Epithelial cell of prostate (primary cell): ENCODE measurements at regions not wholly inside any gene's neighbourhood (a gene's known extent, or its start where the extent isn't known, plus 50 kb on each side); places are given as distances from the start of the nearest gene placed in this dataset.

Experiments
- DNase-seq: peaks from one replicate; pipeline ENCODE4 v3.0.0-alpha.2; 2011; ENCODE audit warnings: low read depth, low spot score
- H3K27ac ChIP-seq: fragments of 450-650 bp; 2 replicates; pipeline ENCODE4 v1.5.1; 2017; ENCODE audit warnings: mild to moderate bottlenecking

GRCh38 chr7:21023841-21024484 is 237.3 kb upstream of the SP8 start:
- H3K27ac ChIP-seq, result no peak overlapping the region
- DNase-seq, result no peak

DNA sequence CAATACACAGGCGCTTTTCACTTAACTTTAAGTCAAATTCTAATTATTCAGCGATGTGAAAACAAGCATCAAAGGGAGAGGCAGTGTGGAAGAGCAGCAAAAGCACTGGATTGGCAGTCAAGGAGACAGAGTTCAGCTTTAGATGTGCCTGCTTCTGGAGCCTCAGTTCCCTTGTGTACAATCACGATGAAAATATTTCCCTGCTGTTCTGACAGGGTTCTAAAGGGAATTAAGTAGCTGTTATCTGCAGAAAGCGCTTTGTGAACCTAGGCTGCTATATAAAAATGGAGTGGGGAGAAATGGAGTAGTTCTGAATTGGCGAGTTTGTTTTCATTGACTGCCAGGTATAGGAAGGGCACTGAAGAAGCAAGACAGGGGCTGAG is 237.8 kb upstream of the SP8 start:
- no peak for DNase-seq
- no peak overlapping the region for H3K27ac ChIP-seq

GRCh38 chr7:21028186-21028585 is 241.5 kb upstream of the SP8 start:
- DNase-seq, result no peak

GRCh38 chr7:21028599-21028998 is 241.9 kb upstream of the SP8 start:
- H3K27ac ChIP-seq, result no peak overlapping the region
- no peak for DNase-seq

More at GRCh38 chr7:21028186-21028585, 241.5 kb upstream of the SP8 start:
- no peak overlapping the region for H3K27ac ChIP-seq

GRCh38 chr7:21029006-21029405 is 242.3 kb upstream of the SP8 start:
- no peak overlapping the region for H3K27ac ChIP-seq
- no peak for DNase-seq

DNA sequence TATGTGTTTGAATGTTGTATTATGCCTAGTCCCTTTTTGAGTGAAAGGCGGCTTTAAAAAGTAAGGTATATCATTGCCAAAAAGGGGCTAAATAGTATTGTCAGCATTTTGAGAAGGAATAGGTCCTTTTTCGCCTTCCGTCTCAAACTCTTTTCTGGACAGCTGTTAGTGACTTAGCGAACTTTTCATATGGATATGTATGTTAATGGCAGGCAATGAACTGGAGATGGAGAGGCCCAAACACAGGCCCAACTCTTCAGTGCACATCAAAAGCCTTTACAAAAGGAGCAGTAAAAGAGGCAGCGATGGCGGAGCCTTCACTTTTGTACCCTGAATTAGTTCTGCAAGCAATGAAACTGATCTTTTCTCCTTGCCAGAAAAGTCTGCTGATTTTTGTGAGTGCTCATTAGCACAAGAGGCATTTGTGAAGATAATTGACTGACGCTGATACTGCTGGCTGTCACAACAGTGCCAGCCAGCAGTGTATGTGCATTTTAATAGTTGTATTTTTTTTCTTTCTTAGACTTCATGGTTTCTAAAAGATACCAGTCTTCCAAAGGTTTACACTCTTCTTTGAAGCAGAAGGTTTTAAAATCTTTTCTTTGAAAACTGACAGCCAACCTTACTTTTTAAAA is 243.7 kb upstream of the SP8 start:
- no peak for DNase-seq
- no peak overlapping the region for H3K27ac ChIP-seq

GRCh38 chr7:21041252-21041651 is 254.6 kb upstream of the SP8 start:
- no peak overlapping the region for H3K27ac ChIP-seq
- DNase-seq, result no peak

GRCh38 chr7:21041666-21042065 is 255.0 kb upstream of the SP8 start:
- no peak for DNase-seq
- no peak overlapping the region for H3K27ac ChIP-seq

DNA sequence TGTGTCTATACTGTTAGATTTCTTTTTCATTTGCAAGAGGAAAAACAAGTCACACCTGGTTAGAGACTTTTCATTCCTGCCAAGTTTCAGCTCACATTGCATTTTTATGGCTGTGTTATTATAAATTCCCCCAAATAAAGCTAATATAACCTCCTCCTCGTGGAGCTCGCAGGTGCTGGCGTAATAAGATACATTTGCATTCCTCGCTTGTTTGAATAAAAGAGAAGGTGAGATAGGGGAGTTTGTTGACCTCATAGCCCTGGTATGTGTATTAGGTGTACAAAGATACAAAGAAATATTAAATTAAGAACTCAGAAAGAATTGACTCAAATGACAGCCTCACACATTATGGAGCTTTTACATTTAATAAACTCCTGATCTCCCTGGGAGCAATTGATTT is 257.7 kb upstream of the SP8 start:
- DNase-seq, result no peak
- no peak overlapping the region for H3K27ac ChIP-seq

GRCh38 chr7:21044913-21045568 is 258.4 kb upstream of the SP8 start:
- H3K27ac ChIP-seq, result no peak overlapping the region
- DNase-seq, result no peak

DNA sequence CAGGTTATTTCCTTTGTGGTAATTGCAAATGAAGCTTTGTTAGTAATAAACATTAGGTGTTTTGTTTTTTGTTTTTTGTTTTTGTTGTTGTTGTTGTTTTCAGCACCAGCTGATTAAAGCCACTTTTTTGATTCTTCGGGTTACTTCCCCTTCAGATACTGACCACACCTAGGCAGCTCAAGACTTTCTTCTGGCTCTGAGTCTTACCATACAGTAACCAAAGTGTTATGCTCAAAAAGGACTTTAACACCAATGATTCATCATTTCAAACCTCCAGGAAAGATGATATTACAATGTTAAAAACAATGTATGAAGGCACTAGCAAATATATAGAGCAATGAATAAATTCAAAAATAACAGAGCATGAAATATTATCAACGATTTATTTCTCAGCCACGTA is 265.2 kb upstream of the SP8 start:
- no peak for DNase-seq
- no peak overlapping the region for H3K27ac ChIP-seq

DNA sequence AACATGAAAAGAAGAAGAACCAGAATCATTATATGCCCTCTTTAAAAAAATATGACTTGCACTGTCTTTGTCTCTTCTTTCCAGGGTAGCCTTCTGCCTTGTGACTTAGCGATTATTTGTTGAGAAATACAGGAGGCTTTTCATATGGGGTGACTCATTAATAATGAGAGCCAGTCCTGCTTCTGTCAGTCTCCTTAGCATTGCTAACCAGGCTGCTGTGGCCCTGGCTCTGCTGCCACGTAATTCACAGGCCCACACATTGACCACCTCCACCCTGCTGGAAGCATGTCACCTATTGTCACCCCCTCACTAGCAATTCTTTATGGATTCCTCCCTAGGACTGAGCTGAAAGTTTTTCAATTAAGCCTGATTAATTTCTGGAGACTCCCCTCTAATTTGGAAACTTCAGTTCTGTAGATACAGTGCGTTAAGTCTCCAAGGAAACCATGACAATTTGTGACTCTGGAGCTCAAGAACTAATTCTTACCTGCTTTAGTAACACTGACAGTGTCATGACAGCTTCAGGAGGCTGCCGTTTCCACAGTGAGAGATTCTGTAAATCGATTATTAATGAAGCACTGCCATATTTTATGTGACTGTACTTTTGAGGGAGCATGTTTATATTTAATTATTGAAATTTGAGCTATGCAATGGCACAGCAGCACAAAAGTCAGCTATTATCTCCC is 267.9 kb upstream of the SP8 start:
- H3K27ac ChIP-seq, result no peak overlapping the region
- DNase-seq, result no peak

- peak; percentile 46 for DNase-seq
- H3K27ac ChIP-seq, result no peak overlapping the region
These were observed 272.4 kb upstream of the SP8 start for GRCh38 chr7:21059069-21059468.

DNA sequence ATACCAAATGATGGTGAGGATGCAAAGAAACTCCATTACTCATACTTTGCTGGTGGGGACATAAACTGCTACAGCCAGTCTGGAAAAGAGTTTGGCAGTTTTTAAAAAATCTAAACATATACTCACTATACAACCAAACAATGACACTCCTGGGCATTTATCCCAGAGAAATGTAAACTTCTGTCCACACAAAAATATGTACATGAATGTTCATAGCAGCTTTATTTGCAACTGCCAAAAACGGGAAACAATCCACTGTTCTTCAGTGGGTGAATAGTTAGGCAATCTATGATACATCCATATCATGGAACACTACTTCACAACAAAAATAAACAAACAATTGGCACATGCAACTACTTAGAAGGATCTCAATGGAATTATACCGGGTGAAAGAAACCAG is 276.4 kb upstream of the SP8 start:
- no peak for DNase-seq
- H3K27ac ChIP-seq, result no peak overlapping the region

DNA sequence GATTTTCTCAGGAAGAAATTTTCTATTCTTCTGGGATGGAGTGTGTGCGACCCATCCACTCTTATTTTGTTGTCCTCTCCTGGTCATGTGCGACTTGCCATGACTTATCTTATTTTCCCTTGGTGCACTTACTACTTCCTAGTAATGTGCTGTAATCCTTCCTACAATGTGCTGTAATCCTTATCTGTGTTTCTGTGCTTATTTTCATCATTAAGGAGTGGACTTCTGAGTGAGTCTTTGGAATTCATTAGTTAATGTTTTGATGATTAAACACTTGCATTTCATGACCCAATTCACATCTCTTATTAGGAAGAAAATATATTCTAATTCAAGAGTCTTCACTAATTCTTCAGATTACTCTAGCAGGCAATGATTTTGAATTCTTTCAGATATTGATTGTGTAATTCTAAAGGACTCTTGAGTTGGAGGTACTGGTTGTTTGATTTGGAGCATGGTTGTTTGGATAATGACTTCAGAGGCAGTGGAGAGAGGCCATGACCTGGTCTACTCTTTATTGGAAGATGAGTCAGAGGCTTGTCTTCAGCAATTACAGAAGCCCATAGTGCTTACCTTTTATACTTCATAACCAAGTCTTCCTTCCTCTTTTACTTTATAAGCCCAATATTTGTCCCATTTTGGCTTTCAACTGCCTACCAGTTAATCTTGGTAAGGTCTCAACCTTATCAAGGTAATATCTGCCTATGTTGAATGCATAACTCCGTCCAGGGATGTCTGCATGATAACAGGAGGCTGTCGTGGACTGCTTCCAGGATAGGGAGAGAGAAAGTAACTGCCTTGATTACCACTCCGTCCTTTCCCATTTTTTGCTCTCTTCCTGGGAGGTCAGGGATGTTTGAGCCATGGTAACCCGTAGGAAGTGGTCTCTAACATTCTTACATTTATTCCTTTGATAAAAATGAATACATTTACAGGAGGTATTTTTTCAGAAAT is 278.3 kb upstream of the SP8 start:
- DNase-seq, result no peak
- H3K27ac ChIP-seq, result no peak overlapping the region

DNA sequence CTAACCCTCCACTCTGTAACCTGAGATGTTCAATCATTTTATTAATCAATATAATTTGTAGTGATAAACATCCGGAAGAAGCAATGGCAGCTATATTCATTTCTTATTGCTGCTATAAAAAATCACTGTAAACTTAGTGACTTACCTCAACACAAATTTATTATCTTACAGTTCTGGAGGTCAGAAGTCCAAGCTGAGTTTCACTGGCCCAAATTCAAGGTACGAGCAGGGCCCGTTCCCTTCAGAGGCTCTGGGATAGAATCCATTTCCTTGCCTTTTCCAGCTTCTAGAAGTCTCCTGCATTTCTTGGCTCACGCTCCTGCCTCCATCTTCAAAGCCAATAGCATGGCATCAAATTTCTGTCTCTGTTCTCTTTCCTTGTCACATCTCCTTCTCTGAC is 279.5 kb upstream of the SP8 start:
- DNase-seq, result no peak
- H3K27ac ChIP-seq, result no peak overlapping the region

DNA sequence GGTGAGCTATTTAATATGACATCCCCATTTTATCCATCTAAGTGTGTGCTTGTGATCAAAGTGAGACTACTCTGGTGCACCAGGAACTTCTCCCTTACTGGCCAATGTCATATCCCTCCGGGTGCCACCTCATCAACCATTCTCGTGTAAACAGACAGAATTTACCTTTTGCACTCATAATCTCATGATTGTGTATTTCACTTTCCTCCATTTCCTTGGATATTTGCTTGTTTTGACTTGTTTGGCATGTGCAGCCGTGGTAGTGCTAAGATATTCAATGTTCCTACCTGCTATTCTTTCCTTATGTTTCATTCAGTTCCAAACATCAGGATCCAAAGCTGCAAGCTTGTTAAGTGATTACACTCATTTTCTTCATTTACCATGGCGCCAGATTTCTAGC is 280.5 kb upstream of the SP8 start:
- DNase-seq, result no peak
- peak overlapping the region; percentile 48 for H3K27ac ChIP-seq

GRCh38 chr7:21070571-21071090 is 283.9 kb upstream of the SP8 start:
- no peak overlapping the region for H3K27ac ChIP-seq
- DNase-seq, result no peak

- H3K27ac ChIP-seq, result no peak overlapping the region
- DNase-seq, result no peak
These were observed 285.1 kb upstream of the SP8 start for GRCh38 chr7:21071561-21072501.
